ENCODE measurements at regions not wholly inside any gene's neighbourhood (a gene's known extent, or its start where the extent isn't known, plus 50 kb on each side); places are given as distances from the start of the nearest gene placed in this dataset.
"Not testable (repeated sequence)": the region's sequence is repeated elsewhere in the genome, so short reads cannot be mapped to it uniquely, and the experiment has no call there.

DNA sequence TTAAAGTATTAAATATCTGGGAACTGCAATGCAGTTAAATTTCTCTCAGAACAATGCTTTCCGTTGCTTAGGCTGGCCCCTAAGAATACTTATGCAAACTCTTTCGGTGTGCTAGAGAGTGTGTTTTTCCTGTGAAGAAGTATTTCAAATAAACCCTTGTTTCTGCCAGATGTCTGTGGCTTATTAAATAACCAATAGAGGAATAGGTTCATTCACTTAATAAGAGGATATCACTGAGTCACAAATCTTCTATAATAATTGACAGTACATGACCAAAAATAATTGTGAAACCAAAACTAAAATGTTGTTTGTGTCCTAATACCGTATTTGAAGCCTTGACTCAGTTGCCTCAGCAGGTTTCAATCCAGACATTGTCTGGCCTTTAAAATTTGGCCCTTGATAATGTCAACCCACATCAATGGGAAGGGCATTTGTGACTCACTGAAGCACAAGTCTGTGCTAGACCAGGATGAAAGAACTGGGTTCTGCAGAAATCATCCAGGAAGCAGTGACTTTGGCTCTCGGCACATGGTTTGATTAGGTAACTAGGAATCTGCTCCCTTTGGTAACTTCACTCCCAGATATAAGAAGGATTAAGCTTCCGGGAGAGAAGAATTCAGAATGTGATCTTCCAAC lies 104.2 kb upstream of the BARHL2 start:
- no peaks in the 10 kb centered on the region for H3K36me3 ChIP-seq (ENCODE audit: insufficient read depth, low read length)
- no peak for DNase-seq (ENCODE audit: low read depth, low spot score)
- TF ChIP-seq FOXP2 (optimal IDR thresholded peaks at IDR 0.05; ENCODE audit: control extremely low read depth, extremely low read length, insufficient read depth): no peak
- TF ChIP-seq POLR2AphosphoS5 (IDR thresholded peaks at IDR 0.05; ENCODE audit: borderline replicate concordance, low read depth, low read length): no peak
- no peak for TF ChIP-seq EZH2 (IDR thresholded peaks at IDR 0.05)
- H3K9ac ChIP-seq (ENCODE audit: insufficient read length): no peak overlapping the region
- no peak overlapping the region for H3K27ac ChIP-seq
- H3K4me3 ChIP-seq: no peak overlapping the region
- H3K9me3 ChIP-seq (ENCODE audit: low read depth, low read length): no peaks in the 10 kb centered on the region

DNA sequence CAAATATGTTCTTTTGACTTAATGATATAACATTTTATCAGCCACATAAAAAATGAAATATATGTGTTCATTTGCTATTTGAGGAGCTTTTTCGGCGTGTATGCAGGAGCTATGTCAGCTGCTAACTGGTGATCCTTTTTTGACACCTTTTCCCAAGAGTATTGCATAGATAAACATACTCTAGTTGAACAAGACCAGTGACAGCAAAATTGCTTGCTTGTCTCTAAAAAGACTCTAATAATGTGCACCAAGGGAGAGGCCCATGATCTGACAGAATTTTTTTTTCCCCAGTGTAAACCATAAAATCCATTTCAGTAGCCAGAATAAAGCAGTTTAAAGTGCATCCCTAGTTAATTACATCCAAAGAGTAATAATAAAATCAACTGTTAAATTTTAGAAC lies 103.6 kb upstream of the BARHL2 start:
- TF ChIP-seq POLR2AphosphoS5 (IDR thresholded peaks at IDR 0.05; ENCODE audit: borderline replicate concordance, low read depth, low read length) (no peak), EZH2 (IDR thresholded peaks at IDR 0.05) (no peak)

DNA sequence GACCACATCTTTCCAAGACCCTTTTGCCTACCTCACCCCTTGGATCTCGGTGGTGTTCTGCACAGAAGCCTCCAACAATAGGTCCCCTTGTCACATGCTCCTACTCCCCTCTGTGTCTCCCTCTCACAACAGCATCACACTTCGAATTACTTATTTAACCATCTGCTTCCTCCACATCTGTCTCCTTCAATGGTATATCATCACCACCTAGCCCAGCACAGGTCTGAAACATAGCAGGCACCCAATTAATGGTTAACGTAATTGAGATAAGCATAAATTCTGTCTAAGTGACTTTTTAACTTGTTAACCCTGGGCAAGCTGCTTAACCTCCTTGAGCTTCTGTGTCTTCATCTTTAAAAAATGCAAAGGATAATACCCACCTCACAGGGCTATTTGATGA lies 100.3 kb upstream of the BARHL2 start:
- H3K4me3 ChIP-seq: no peak overlapping the region
- no peaks in the 10 kb centered on the region for H3K9me3 ChIP-seq (ENCODE audit: low read depth, low read length)
- DNase-seq (ENCODE audit: low read depth, low spot score): no peak
- TF ChIP-seq POLR2AphosphoS5 (IDR thresholded peaks at IDR 0.05; ENCODE audit: borderline replicate concordance, low read depth, low read length): no peak
- TF ChIP-seq FOXP2 (optimal IDR thresholded peaks at IDR 0.05; ENCODE audit: control extremely low read depth, extremely low read length, insufficient read depth): no peak
- no peak overlapping the region for H3K9ac ChIP-seq (ENCODE audit: insufficient read length)
- no peaks in the 10 kb centered on the region for H3K36me3 ChIP-seq (ENCODE audit: insufficient read depth, low read length)
- H3K27ac ChIP-seq: no peak overlapping the region

More for the DNA sequence above, 103.6 kb upstream of the BARHL2 start:
- Histone ChIP-seq H3K36me3 (ENCODE audit: insufficient read depth, low read length) (no peaks in the 10 kb centered on the region), H3K9ac (ENCODE audit: insufficient read length) (no peak overlapping the region), H3K9me3 (ENCODE audit: low read depth, low read length) (no peaks in the 10 kb centered on the region), H3K27ac (no peak overlapping the region), H3K4me3 (no peak overlapping the region)
- no peak for DNase-seq (ENCODE audit: low read depth, low spot score)

DNA sequence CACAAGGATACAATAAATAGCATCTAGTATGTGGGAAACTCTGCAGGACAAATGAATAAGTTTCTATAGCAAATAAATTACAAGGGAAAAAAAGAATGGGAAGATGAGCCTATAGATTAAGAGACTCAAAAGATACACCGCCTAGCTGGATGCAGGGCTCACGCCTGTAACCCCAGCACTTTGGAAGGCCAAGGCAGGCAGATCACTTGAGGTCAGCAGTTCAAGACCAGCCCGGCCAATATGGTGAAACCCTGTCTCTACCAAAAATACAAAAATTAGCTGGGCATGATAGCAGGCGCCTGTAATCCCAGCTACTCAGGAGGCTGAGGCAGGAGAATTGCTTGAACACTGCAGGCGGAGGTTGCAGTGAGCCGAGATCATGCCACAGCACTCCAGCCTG lies 95.1 kb upstream of the BARHL2 start:
- not testable (repeated sequence) for H3K9me3 ChIP-seq (ENCODE audit: low read depth, low read length); H3K27ac ChIP-seq; H3K9ac ChIP-seq (ENCODE audit: insufficient read length); DNase-seq (ENCODE audit: low read depth, low spot score); H3K36me3 ChIP-seq (ENCODE audit: insufficient read depth, low read length); H3K4me3 ChIP-seq

DNA sequence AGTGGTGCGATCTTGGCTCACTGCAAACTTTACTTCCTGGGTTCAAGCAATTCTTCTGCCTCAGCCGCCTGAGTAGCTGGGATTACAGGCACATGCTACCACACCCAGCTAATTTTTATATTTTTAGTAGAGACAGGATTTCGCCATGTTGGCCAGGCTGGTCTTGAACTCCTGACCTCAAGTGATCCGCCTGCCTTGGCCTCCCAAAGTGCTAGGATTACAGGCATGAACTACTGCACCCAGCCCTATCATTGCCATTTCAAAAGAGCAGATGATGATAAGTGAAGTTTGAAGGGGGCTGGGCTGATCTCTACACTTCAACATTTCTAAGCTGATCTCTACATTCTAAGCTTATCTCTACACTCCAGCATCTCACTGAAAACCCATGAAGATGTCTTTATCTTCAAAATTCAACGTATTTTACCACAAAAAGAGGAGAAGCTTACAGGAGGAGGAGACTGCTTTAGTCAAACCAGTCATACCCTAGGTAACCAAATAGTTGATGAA lies 94.4 kb upstream of the BARHL2 start:
- not testable (repeated sequence) for DNase-seq (ENCODE audit: low read depth, low spot score); H3K9me3 ChIP-seq (ENCODE audit: low read depth, low read length); H3K36me3 ChIP-seq (ENCODE audit: insufficient read depth, low read length); H3K27ac ChIP-seq; H3K4me3 ChIP-seq; H3K9ac ChIP-seq (ENCODE audit: insufficient read length)

DNA sequence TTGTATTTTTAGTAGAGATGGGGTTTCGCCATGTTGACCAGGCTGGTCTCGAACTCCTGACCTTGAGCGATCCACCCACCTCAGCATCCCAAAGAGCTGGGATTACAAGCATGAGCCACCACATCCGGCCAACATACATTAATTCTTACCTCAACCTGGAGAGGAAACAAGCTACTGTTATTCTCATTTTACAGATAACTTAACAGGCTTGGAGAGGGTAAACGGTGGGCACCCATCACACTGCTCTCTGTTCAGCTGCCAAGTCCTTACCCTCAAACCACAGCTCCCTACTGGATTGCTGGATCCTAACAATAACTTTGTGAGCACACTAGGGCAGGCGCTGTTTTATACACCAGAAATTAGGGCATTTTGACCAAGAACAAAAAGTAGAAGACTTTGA lies 93.6 kb upstream of the BARHL2 start:
- Histone ChIP-seq H3K9me3 (ENCODE audit: low read depth, low read length) (no peaks in the 10 kb centered on the region), H3K27ac (no peak overlapping the region)
- TF ChIP-seq EZH2 (IDR thresholded peaks at IDR 0.05): no peak
- TF ChIP-seq POLR2AphosphoS5 (IDR thresholded peaks at IDR 0.05; ENCODE audit: borderline replicate concordance, low read depth, low read length): no peak
- TF ChIP-seq FOXP2 (optimal IDR thresholded peaks at IDR 0.05; ENCODE audit: control extremely low read depth, extremely low read length, insufficient read depth): no peak

DNA sequence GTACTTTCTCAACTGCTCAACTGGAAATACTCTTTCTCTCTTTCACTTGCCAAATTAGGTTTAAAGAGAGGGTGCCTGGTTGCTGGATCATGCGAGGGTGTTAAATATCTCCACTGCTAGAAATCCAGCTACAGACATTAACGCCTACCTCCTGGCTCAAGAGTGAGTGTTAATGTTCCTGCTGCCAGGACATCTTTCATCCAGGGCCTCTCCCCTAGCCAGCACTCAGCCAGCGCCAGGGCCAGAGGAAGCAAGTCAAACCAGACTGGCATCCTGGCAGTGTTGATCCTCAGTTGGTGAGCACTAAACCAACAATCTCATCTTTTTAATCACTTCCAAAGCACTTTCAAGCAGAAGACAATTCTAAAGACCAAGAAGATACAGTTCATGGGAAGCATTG lies 92.9 kb upstream of the BARHL2 start:
- Histone ChIP-seq H3K36me3 (ENCODE audit: insufficient read depth, low read length) (no peaks in the 10 kb centered on the region), H3K4me3 (no peak overlapping the region), H3K9ac (ENCODE audit: insufficient read length) (no peak overlapping the region), H3K27ac (no peak overlapping the region), H3K9me3 (ENCODE audit: low read depth, low read length) (peaks cover 4% of the 10 kb centered on the region; the same call in 1 of the 2 replicates)
- no peak for DNase-seq (ENCODE audit: low read depth, low spot score)
- TF ChIP-seq POLR2AphosphoS5 (IDR thresholded peaks at IDR 0.05; ENCODE audit: borderline replicate concordance, low read depth, low read length): no peak
- TF ChIP-seq EZH2 (IDR thresholded peaks at IDR 0.05): no peak
- TF ChIP-seq FOXP2 (optimal IDR thresholded peaks at IDR 0.05; ENCODE audit: control extremely low read depth, extremely low read length, insufficient read depth): no peak

More for the DNA sequence above, 93.6 kb upstream of the BARHL2 start:
- DNase-seq (ENCODE audit: low read depth, low spot score): no peak
- no peaks in the 10 kb centered on the region for H3K36me3 ChIP-seq (ENCODE audit: insufficient read depth, low read length)
- H3K4me3 ChIP-seq: no peak overlapping the region
- H3K9ac ChIP-seq (ENCODE audit: insufficient read length): no peak overlapping the region

DNA sequence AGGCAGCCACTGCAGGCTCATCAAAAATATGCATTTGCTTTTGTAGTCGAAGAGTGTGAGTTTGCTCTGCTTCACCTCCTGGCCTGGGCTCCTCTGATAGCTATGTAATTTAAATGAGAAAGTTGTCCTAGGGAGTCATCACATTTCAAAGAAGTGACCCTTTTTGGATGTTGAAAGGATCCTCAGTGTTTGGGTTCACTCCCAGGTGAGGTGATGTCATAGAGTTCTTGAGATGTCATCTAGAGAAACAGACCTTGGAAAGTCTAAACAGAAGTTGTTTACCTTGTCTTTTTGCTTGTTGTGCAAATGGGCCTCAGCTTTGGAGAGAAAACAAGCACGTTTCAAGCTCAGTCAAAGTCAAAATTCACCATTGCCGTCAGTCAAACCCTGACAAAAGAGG lies 92.0 kb upstream of the BARHL2 start:
- no peak for TF ChIP-seq FOXP2 (optimal IDR thresholded peaks at IDR 0.05; ENCODE audit: control extremely low read depth, extremely low read length, insufficient read depth)
- TF ChIP-seq EZH2 (IDR thresholded peaks at IDR 0.05): no peak
- TF ChIP-seq POLR2AphosphoS5 (IDR thresholded peaks at IDR 0.05; ENCODE audit: borderline replicate concordance, low read depth, low read length): no peak
- Histone ChIP-seq H3K9me3 (ENCODE audit: low read depth, low read length) (peaks cover 5% of the 10 kb centered on the region; the same call in 1 of the 2 replicates), H3K36me3 (ENCODE audit: insufficient read depth, low read length) (no peaks in the 10 kb centered on the region), H3K4me3 (no peak overlapping the region), H3K9ac (ENCODE audit: insufficient read length) (no peak overlapping the region), H3K27ac (no peak overlapping the region)
- DNase-seq (ENCODE audit: low read depth, low spot score): no peak

DNA sequence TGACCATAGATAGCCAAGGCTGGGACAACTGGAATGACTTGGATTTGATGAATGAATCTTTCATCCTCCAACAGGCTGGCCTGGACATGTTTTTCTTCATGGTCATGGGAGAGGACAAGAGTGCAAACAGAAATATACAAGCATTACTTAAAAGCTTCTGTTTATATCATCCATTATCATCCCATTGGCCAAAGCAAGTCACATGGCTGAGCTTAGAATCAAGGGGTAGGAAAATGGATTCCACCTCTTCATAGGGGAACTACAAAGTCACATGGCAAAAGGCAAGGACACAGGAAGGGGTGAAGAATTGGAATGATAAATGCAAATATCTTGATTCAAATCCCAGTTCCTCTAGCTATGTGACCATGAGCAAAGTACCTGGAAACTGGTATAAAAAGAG lies 90.2 kb upstream of the BARHL2 start:
- no peak for TF ChIP-seq POLR2AphosphoS5 (IDR thresholded peaks at IDR 0.05; ENCODE audit: borderline replicate concordance, low read depth, low read length)
- no peak for TF ChIP-seq EZH2 (IDR thresholded peaks at IDR 0.05)
- Histone ChIP-seq H3K36me3 (ENCODE audit: insufficient read depth, low read length) (no peaks in the 10 kb centered on the region), H3K9me3 (ENCODE audit: low read depth, low read length) (peaks cover 5% of the 10 kb centered on the region; the same call in 1 of the 2 replicates), H3K27ac (no peak overlapping the region), H3K4me3 (no peak overlapping the region), H3K9ac (ENCODE audit: insufficient read length) (no peak overlapping the region)
- no peak for DNase-seq (ENCODE audit: low read depth, low spot score)
